Stimulated activated naive CD4-positive, alpha-beta T cell (primary cell): ENCODE measurements at regions not wholly inside any gene's neighbourhood (a gene's known extent, or its start where the extent isn't known, plus 50 kb on each side); places are given as distances from the start of the nearest gene placed in this dataset.
"Not testable (repeated sequence)": the region's sequence is repeated elsewhere in the genome, so short reads cannot be mapped to it uniquely, and the experiment has no call there.

Source experiments
- DNase-seq, 6 experiments: peaks; one replicate each; lab custom pipeline; 2025; lab: John Stamatoyannopoulos, UW

DNA sequence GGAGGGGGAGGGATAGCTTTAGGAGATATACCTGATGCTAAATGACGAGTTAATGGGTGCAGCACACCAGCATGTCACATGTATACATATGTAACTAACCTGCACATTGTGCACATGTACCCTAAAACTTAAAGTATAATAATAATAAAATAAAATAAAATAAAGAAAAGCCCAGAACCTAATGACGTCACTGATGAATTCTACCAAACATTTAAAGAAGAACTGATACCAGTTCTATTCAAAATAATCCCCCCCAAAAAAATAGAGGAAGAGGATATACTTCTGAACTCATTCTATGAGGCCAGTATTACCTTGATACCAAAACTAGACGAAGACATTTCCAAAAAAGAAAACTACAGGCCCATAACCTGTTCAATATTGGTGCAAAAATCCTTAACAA lies 68.6 kb upstream of the AR start:
- DNase-seq: not testable (repeated sequence)

DNA sequence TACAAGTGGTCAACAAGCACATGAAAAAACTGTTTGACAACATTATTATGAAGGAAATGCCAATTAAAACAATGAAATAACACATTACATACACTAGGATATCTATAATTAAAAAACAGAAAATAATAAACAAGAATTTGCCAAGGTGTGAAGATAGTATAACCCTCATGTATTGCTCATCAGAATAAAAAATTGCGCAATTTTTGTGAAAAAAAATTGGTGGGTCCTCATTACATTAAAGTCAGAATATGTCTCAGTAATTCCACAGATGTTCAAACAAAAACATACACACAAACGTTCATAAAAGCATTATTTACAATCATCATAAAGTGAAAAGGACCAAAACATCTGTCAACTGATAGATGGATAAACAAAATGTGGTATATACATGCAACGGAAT lies 63.0 kb upstream of the AR start:
- no peak for DNase-seq
